ENCODE measurements at regions not wholly inside any gene's neighbourhood (a gene's known extent, or its start where the extent isn't known, plus 50 kb on each side); places are given as distances from the start of the nearest gene placed in this dataset.

DNA sequence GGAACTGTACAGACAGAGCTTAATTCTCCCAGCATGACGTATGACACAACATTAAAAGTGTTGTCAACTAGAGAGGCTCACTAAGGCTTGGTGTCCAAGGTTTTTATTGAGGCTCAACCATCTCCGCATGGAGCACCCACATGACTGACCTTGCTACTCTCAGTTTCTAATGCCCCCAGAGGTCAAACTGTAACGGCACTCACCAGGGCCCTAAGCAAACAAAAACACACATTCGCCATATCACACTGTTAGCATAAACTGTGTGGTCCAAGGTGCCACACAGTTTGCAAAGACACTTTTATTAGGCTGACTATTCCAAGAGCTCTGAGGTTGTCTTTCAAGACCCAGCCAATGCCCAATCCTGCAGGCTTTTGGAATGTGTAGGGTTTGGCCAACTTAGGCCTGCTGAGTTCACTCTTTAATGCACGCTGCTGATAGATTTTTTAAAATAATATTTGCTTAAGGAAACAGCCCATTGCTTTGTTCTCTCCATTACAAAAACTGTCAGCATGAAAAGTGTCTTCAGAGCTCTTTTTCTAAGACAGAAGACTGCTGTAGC lies 114.9 kb downstream of the DSC3 start:
- TF ChIP-seq ZNF169 (tag by site-specific recombination; IDR thresholded peaks at IDR 0.05) = no peak
- TF ChIP-seq ZNF791 (tag by site-specific recombination; IDR thresholded peaks at IDR 0.05) = no peak
- TF ChIP-seq, protein P1, sequence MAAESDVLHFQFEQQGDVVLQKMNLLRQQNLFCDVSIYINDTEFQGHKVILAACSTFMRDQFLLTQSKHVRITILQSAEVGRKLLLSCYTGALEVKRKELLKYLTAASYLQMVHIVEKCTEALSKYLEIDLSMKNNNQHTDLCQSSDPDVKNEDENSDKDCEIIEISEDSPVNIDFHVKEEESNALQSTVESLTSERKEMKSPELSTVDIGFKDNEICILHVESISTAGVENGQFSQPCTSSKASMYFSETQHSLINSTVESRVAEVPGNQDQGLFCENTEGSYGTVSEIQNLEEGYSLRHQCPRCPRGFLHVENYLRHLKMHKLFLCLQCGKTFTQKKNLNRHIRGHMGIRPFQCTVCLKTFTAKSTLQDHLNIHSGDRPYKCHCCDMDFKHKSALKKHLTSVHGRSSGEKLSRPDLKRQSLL (tag by site-specific recombination; IDR thresholded peaks at IDR 0.05) = peak; percentile 55; the same call in 1 of the 2 replicates
- TF ChIP-seq ZNF157 (tag by site-specific recombination; IDR thresholded peaks at IDR 0.05) = no peak
- no peak for TF ChIP-seq ZSCAN16 (tag by site-specific recombination; IDR thresholded peaks at IDR 0.05)
- no peak for TF ChIP-seq MYNN (tag by site-specific recombination; IDR thresholded peaks at IDR 0.05; ENCODE audit: borderline replicate concordance)
- TF ChIP-seq, protein P2, sequence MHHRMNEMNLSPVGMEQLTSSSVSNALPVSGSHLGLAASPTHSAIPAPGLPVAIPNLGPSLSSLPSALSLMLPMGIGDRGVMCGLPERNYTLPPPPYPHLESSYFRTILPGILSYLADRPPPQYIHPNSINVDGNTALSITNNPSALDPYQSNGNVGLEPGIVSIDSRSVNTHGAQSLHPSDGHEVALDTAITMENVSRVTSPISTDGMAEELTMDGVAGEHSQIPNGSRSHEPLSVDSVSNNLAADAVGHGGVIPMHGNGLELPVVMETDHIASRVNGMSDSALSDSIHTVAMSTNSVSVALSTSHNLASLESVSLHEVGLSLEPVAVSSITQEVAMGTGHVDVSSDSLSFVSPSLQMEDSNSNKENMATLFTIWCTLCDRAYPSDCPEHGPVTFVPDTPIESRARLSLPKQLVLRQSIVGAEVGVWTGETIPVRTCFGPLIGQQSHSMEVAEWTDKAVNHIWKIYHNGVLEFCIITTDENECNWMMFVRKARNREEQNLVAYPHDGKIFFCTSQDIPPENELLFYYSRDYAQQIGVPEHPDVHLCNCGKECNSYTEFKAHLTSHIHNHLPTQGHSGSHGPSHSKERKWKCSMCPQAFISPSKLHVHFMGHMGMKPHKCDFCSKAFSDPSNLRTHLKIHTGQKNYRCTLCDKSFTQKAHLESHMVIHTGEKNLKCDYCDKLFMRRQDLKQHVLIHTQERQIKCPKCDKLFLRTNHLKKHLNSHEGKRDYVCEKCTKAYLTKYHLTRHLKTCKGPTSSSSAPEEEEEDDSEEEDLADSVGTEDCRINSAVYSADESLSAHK (tag by site-specific recombination; IDR thresholded peaks at IDR 0.05) = 0 out of 2 replicates have a peak, but pooled peaks have one; percentile 35
- no peak for TF ChIP-seq ZBTB21 (tag by site-specific recombination; IDR thresholded peaks at IDR 0.05)
- peak; percentile 88 for TF ChIP-seq ZIC2 (tag by site-specific recombination; IDR thresholded peaks at IDR 0.05)
- TF ChIP-seq ZNF404 (tag by site-specific recombination; IDR thresholded peaks at IDR 0.05) = no peak
- TF ChIP-seq PRDM6 (tag by site-specific recombination; IDR thresholded peaks at IDR 0.05) = no peak
- peak; percentile 86 for TF ChIP-seq TRIM28 (IDR thresholded peaks at IDR 0.05; ENCODE audit: borderline replicate concordance, low read length)
- no peak for TF ChIP-seq ZNF558 (tag by site-specific recombination; IDR thresholded peaks at IDR 0.05)
- TF ChIP-seq ZNF626 (tag by site-specific recombination; IDR thresholded peaks at IDR 0.05) = no peak
- no peak for TF ChIP-seq ZNF391 (tag by site-specific recombination; IDR thresholded peaks at IDR 0.05; ENCODE audit: borderline replicate concordance, low read depth)
- no peak for TF ChIP-seq ZNF175 (tag by site-specific recombination; IDR thresholded peaks at IDR 0.05)
- no peak for TF ChIP-seq ZNF76 (tag by site-specific recombination; IDR thresholded peaks at IDR 0.05; ENCODE audit: borderline replicate concordance, low read depth)
- no peak for TF ChIP-seq ZNF621 (tag by site-specific recombination; IDR thresholded peaks at IDR 0.05)
- TF ChIP-seq ZBTB20 (tag by site-specific recombination; IDR thresholded peaks at IDR 0.05) = no peak
- Histone ChIP-seq H3K27ac (ENCODE audit: extremely low read depth, low read depth, low read length) (no peak overlapping the region), H3K4me1 (ENCODE audit: control insufficient read depth, insufficient read depth, low read length) (no peaks in the 10 kb centered on the region), H3K4me3 (ENCODE audit: low read depth, low read length) (no peak overlapping the region), H3K9me3 (ENCODE audit: control insufficient read depth, insufficient read depth, low read depth, low read length) (no peaks in the 10 kb centered on the region), H3K36me3 (ENCODE audit: control insufficient read depth in 2 of 2, insufficient read depth in 1 of 2, low read length in 2 of 2) (no peaks in the 10 kb centered on the region)
- ChIA-PET POLR2A (no interaction called here), CTCF (no interaction called here)

DNA sequence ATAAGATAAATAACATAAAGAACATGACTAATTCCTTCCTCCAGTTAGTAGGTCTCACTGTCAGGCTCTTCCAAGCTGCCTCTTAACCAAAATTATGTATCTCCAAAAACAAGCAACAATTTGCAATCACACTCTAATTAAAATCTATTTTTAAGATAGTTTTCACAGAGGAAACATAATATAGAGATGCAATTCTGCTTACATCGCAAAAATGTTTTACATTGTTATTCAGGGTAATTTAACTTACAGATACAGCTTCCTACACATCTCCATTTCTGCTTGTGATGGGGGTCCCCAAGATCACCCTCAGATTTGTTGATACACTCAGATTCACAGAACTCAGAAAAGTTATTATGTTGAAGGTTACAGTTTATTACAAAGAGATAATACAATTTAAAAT lies 115.5 kb downstream of the DSC3 start:
- POLR2A ChIA-PET = no interaction called here
- TF ChIP-seq ZBTB20 (tag by site-specific recombination; IDR thresholded peaks at IDR 0.05) (no peak), ZNF324 (tag by site-specific recombination; IDR thresholded peaks at IDR 0.05) (no peak), ZNF175 (tag by site-specific recombination; IDR thresholded peaks at IDR 0.05) (no peak), ZSCAN18 (tag by site-specific recombination; IDR thresholded peaks at IDR 0.05) (no peak), ZNF133 (tag by site-specific recombination; IDR thresholded peaks at IDR 0.05) (no peak)
- TF ChIP-seq, protein P3, sequence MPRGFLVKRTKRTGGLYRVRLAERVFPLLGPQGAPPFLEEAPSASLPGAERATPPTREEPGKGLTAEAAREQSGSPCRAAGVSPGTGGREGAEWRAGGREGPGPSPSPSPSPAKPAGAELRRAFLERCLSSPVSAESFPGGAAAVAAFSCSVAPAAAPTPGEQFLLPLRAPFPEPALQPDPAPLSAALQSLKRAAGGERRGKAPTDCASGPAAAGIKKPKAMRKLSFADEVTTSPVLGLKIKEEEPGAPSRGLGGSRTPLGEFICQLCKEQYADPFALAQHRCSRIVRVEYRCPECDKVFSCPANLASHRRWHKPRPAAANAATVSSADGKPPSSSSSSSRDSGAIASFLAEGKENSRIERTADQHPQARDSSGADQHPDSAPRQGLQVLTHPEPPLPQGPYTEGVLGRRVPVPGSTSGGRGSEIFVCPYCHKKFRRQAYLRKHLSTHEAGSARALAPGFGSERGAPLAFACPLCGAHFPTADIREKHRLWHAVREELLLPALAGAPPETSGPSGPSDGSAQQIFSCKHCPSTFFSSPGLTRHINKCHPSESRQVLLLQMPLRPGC (tag by site-specific recombination; IDR thresholded peaks at IDR 0.05) = no peak
- TF ChIP-seq, protein P4, sequence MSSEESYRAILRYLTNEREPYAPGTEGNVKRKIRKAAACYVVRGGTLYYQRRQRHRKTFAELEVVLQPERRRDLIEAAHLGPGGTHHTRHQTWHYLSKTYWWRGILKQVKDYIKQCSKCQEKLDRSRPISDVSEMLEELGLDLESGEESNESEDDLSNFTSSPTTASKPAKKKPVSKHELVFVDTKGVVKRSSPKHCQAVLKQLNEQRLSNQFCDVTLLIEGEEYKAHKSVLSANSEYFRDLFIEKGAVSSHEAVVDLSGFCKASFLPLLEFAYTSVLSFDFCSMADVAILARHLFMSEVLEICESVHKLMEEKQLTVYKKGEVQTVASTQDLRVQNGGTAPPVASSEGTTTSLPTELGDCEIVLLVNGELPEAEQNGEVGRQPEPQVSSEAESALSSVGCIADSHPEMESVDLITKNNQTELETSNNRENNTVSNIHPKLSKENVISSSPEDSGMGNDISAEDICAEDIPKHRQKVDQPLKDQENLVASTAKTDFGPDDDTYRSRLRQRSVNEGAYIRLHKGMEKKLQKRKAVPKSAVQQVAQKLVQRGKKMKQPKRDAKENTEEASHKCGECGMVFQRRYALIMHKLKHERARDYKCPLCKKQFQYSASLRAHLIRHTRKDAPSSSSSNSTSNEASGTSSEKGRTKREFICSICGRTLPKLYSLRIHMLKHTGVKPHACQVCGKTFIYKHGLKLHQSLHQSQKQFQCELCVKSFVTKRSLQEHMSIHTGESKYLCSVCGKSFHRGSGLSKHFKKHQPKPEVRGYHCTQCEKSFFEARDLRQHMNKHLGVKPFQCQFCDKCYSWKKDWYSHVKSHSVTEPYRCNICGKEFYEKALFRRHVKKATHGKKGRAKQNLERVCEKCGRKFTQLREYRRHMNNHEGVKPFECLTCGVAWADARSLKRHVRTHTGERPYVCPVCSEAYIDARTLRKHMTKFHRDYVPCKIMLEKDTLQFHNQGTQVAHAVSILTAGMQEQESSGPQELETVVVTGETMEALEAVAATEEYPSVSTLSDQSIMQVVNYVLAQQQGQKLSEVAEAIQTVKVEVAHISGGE (tag by site-specific recombination; conservative IDR thresholded peaks at IDR 0.05; ENCODE audit: low read depth) = no peak

More for the DNA sequence above, 115.5 kb downstream of the DSC3 start:
- Histone ChIP-seq H3K4me3 (ENCODE audit: low read depth, low read length) (no peak overlapping the region), H3K36me3 (ENCODE audit: control insufficient read depth in 2 of 2, insufficient read depth in 1 of 2, low read length in 2 of 2) (no peaks in the 10 kb centered on the region), H3K9me3 (ENCODE audit: control insufficient read depth, insufficient read depth, low read depth, low read length) (no peaks in the 10 kb centered on the region), H3K27ac (ENCODE audit: extremely low read depth, low read depth, low read length) (no peak overlapping the region), H3K4me1 (ENCODE audit: control insufficient read depth, insufficient read depth, low read length) (no peaks in the 10 kb centered on the region)
- CTCF ChIA-PET = no interaction called here
